ENCODE measurements at regions not wholly inside any gene's neighbourhood (a gene's known extent, or its start where the extent isn't known, plus 50 kb on each side); places are given as distances from the start of the nearest gene placed in this dataset.
"Not testable (repeated sequence)": the region's sequence is repeated elsewhere in the genome, so short reads cannot be mapped to it uniquely, and the experiment has no call there.

GRCh38 chr17:14739656-14740431 is 439.0 kb downstream of the HS3ST3B1 start:
- H3K27me3 Mint-ChIP-seq (ENCODE audit: low read depth), result no peaks in the 10 kb centered on the region
- ATAC-seq, result no peak
- POLR2A ChIA-PET, result no interaction called here
- CTCF ChIA-PET, result no interaction called here
- H3K4me3 Mint-ChIP-seq, result no peak overlapping the region
- H3K4me1 Mint-ChIP-seq (ENCODE audit: low read depth), result no peaks in the 10 kb centered on the region
- no peaks in the 10 kb centered on the region for H3K9me3 Mint-ChIP-seq (ENCODE audit: insufficient read depth)
- H3K36me3 Mint-ChIP-seq (ENCODE audit: low read depth), result no peaks in the 10 kb centered on the region
- no peak for DNase-seq
- H3K27ac Mint-ChIP-seq, result no peak overlapping the region

- CTCF ChIA-PET, result no interaction called here
- Mint-ChIP-seq H3K4me3 (no peak overlapping the region), H3K27ac (no peak overlapping the region), H3K4me1 (ENCODE audit: low read depth) (no peaks in the 10 kb centered on the region), H3K27me3 (ENCODE audit: low read depth) (no peaks in the 10 kb centered on the region), H3K36me3 (ENCODE audit: low read depth) (no peaks in the 10 kb centered on the region), H3K9me3 (ENCODE audit: insufficient read depth) (no peaks in the 10 kb centered on the region)
- DNase-seq, result no peak
- POLR2A ChIA-PET, result no interaction called here
- no peak for ATAC-seq
Measured at GRCh38 chr17:14738652-14738988, 437.7 kb downstream of the HS3ST3B1 start.

- no peak overlapping the region for H3K4me3 Mint-ChIP-seq
- POLR2A ChIA-PET, result no interaction called here
- H3K27ac Mint-ChIP-seq, result no peak overlapping the region
- H3K36me3 Mint-ChIP-seq (ENCODE audit: low read depth), result no peaks in the 10 kb centered on the region
- no peak for ATAC-seq
- CTCF ChIA-PET, result no interaction called here
- DNase-seq, result no peak
- no peaks in the 10 kb centered on the region for H3K9me3 Mint-ChIP-seq (ENCODE audit: insufficient read depth)
- no peaks in the 10 kb centered on the region for H3K27me3 Mint-ChIP-seq (ENCODE audit: low read depth)
- H3K4me1 Mint-ChIP-seq (ENCODE audit: low read depth), result no peaks in the 10 kb centered on the region
Measured at GRCh38 chr17:14737984-14738651, 437.2 kb downstream of the HS3ST3B1 start.

GRCh38 chr17:14736631-14737030 is 435.8 kb downstream of the HS3ST3B1 start:
- ChIA-PET CTCF (no interaction called here), POLR2A (no interaction called here)
- no peak overlapping the region for H3K27ac Mint-ChIP-seq
- H3K36me3 Mint-ChIP-seq (ENCODE audit: low read depth), result no peaks in the 10 kb centered on the region
- H3K27me3 Mint-ChIP-seq (ENCODE audit: low read depth), result no peaks in the 10 kb centered on the region
- ATAC-seq (no peak), DNase-seq (no peak)
- no peak overlapping the region for H3K4me3 Mint-ChIP-seq
- H3K4me1 Mint-ChIP-seq (ENCODE audit: low read depth), result no peaks in the 10 kb centered on the region
- no peaks in the 10 kb centered on the region for H3K9me3 Mint-ChIP-seq (ENCODE audit: insufficient read depth)

- CTCF ChIA-PET, result no interaction called here
Measured at GRCh38 chr17:14733376-14733775, 432.5 kb downstream of the HS3ST3B1 start.

GRCh38 chr17:14732211-14732610 is 431.3 kb downstream of the HS3ST3B1 start:
- CTCF ChIA-PET, result no interaction called here
- no peaks in the 10 kb centered on the region for H3K4me1 Mint-ChIP-seq (ENCODE audit: low read depth)
- H3K36me3 Mint-ChIP-seq (ENCODE audit: low read depth), result no peaks in the 10 kb centered on the region
- no peak overlapping the region for H3K4me3 Mint-ChIP-seq
- H3K27ac Mint-ChIP-seq, result no peak overlapping the region
- no peaks in the 10 kb centered on the region for H3K27me3 Mint-ChIP-seq (ENCODE audit: low read depth)
- DNase-seq (no peak), ATAC-seq (no peak)
- POLR2A ChIA-PET, result no interaction called here
- H3K9me3 Mint-ChIP-seq (ENCODE audit: insufficient read depth), result no peaks in the 10 kb centered on the region

More at GRCh38 chr17:14733376-14733775, 432.5 kb downstream of the HS3ST3B1 start:
- H3K9me3 Mint-ChIP-seq (ENCODE audit: insufficient read depth), result no peaks in the 10 kb centered on the region
- H3K4me1 Mint-ChIP-seq (ENCODE audit: low read depth), result no peaks in the 10 kb centered on the region
- no peak overlapping the region for H3K27ac Mint-ChIP-seq
- no peak overlapping the region for H3K4me3 Mint-ChIP-seq
- DNase-seq (no peak), ATAC-seq (no peak)
- no peaks in the 10 kb centered on the region for H3K27me3 Mint-ChIP-seq (ENCODE audit: low read depth)
- POLR2A ChIA-PET, result no interaction called here
- no peaks in the 10 kb centered on the region for H3K36me3 Mint-ChIP-seq (ENCODE audit: low read depth)

GRCh38 chr17:14731591-14731990 is 430.7 kb downstream of the HS3ST3B1 start:
- Mint-ChIP-seq H3K4me3 (no peak overlapping the region), H3K27ac (no peak overlapping the region), H3K27me3 (ENCODE audit: low read depth) (no peaks in the 10 kb centered on the region), H3K9me3 (ENCODE audit: insufficient read depth) (no peaks in the 10 kb centered on the region), H3K4me1 (ENCODE audit: low read depth) (no peaks in the 10 kb centered on the region), H3K36me3 (ENCODE audit: low read depth) (no peaks in the 10 kb centered on the region)
- ChIA-PET CTCF (no interaction called here), POLR2A (no interaction called here)
- DNase-seq, result no peak
- ATAC-seq, result no peak

GRCh38 chr17:14730821-14731220 is 429.9 kb downstream of the HS3ST3B1 start:
- no peak for DNase-seq
- H3K36me3 Mint-ChIP-seq (ENCODE audit: low read depth), result no peaks in the 10 kb centered on the region
- H3K4me3 Mint-ChIP-seq, result no peak overlapping the region
- ChIA-PET CTCF (no interaction called here), POLR2A (no interaction called here)
- no peaks in the 10 kb centered on the region for H3K27me3 Mint-ChIP-seq (ENCODE audit: low read depth)
- no peak overlapping the region for H3K27ac Mint-ChIP-seq
- no peak for ATAC-seq
- H3K9me3 Mint-ChIP-seq (ENCODE audit: insufficient read depth), result no peaks in the 10 kb centered on the region
- no peaks in the 10 kb centered on the region for H3K4me1 Mint-ChIP-seq (ENCODE audit: low read depth)

- H3K27ac Mint-ChIP-seq, result no peak overlapping the region
- ChIA-PET POLR2A (no interaction called here), CTCF (no interaction called here)
- no peaks in the 10 kb centered on the region for H3K36me3 Mint-ChIP-seq (ENCODE audit: low read depth)
- H3K4me3 Mint-ChIP-seq, result no peak overlapping the region
- no peak for ATAC-seq
- no peaks in the 10 kb centered on the region for H3K27me3 Mint-ChIP-seq (ENCODE audit: low read depth)
- H3K4me1 Mint-ChIP-seq (ENCODE audit: low read depth), result no peaks in the 10 kb centered on the region
- no peak for DNase-seq
- no peaks in the 10 kb centered on the region for H3K9me3 Mint-ChIP-seq (ENCODE audit: insufficient read depth)
Measured at GRCh38 chr17:14725729-14726128, 424.8 kb downstream of the HS3ST3B1 start.

- Mint-ChIP-seq H3K9me3 (ENCODE audit: insufficient read depth) (no peaks in the 10 kb centered on the region), H3K27ac (no peak overlapping the region), H3K4me1 (ENCODE audit: low read depth) (no peaks in the 10 kb centered on the region), H3K36me3 (ENCODE audit: low read depth) (no peaks in the 10 kb centered on the region), H3K4me3 (no peak overlapping the region), H3K27me3 (ENCODE audit: low read depth) (no peaks in the 10 kb centered on the region)
- DNase-seq, result no peak
- ATAC-seq, result no peak
- POLR2A ChIA-PET, result no interaction called here
- CTCF ChIA-PET, result no interaction called here
Measured at GRCh38 chr17:14724770-14725169, 423.9 kb downstream of the HS3ST3B1 start.

GRCh38 chr17:14723349-14723748 is 422.5 kb downstream of the HS3ST3B1 start:
- ATAC-seq; H3K4me1 Mint-ChIP-seq (ENCODE audit: low read depth); H3K36me3 Mint-ChIP-seq (ENCODE audit: low read depth); H3K4me3 Mint-ChIP-seq; H3K9me3 Mint-ChIP-seq (ENCODE audit: insufficient read depth); DNase-seq; H3K27ac Mint-ChIP-seq; POLR2A ChIA-PET; CTCF ChIA-PET; H3K27me3 Mint-ChIP-seq (ENCODE audit: low read depth): not testable (repeated sequence)

- Mint-ChIP-seq H3K9me3 (ENCODE audit: insufficient read depth) (no peaks in the 10 kb centered on the region), H3K27ac (no peak overlapping the region), H3K36me3 (ENCODE audit: low read depth) (no peaks in the 10 kb centered on the region), H3K4me1 (ENCODE audit: low read depth) (no peaks in the 10 kb centered on the region), H3K4me3 (no peak overlapping the region), H3K27me3 (ENCODE audit: low read depth) (no peaks in the 10 kb centered on the region)
- ATAC-seq, result no peak
- no peak for DNase-seq
- CTCF ChIA-PET, result no interaction called here
- POLR2A ChIA-PET, result no interaction called here
Measured at GRCh38 chr17:14719942-14720341, 419.1 kb downstream of the HS3ST3B1 start.

- no peaks in the 10 kb centered on the region for H3K36me3 Mint-ChIP-seq (ENCODE audit: low read depth)
- H3K27me3 Mint-ChIP-seq (ENCODE audit: low read depth), result no peaks in the 10 kb centered on the region
- POLR2A ChIA-PET, result no interaction called here
- no peaks in the 10 kb centered on the region for H3K9me3 Mint-ChIP-seq (ENCODE audit: insufficient read depth)
- ATAC-seq (no peak), DNase-seq (no peak)
- CTCF ChIA-PET, result no interaction called here
- H3K4me3 Mint-ChIP-seq, result no peak overlapping the region
- H3K4me1 Mint-ChIP-seq (ENCODE audit: low read depth), result no peaks in the 10 kb centered on the region
- no peak overlapping the region for H3K27ac Mint-ChIP-seq
Measured at GRCh38 chr17:14717859-14718258, 417.0 kb downstream of the HS3ST3B1 start.
